Epithelial cell of proximal tubule (primary cell): ENCODE measurements at regions not wholly inside any gene's neighbourhood (a gene's known extent, or its start where the extent isn't known, plus 50 kb on each side); places are given as distances from the start of the nearest gene placed in this dataset.
"Not testable (repeated sequence)": the region's sequence is repeated elsewhere in the genome, so short reads cannot be mapped to it uniquely, and the experiment has no call there.

Experiments
- DNase-seq: peaks from one replicate; pipeline ENCODE4 v3.0.0-alpha.2; 2011; ENCODE audit warnings: low read depth
- H3K4me3 ChIP-seq: 2 replicates; pipeline ENCODE4 v1.5.1; 2011; ENCODE audit warnings: low read depth, mild to moderate bottlenecking, low read length
- CTCF ChIP-seq: conservative IDR thresholded peaks from 2 replicates; pipeline ENCODE4 v1.5.1; 2012; ENCODE audit warnings: low read depth, mild to moderate bottlenecking, low read length

GRCh38 chr5:27854243-27854852 lies 816.0 kb upstream of the CDH9 start:
- H3K4me3 ChIP-seq, result no peak overlapping the region
- no peak for DNase-seq
- TF ChIP-seq CTCF, result no peak

DNA sequence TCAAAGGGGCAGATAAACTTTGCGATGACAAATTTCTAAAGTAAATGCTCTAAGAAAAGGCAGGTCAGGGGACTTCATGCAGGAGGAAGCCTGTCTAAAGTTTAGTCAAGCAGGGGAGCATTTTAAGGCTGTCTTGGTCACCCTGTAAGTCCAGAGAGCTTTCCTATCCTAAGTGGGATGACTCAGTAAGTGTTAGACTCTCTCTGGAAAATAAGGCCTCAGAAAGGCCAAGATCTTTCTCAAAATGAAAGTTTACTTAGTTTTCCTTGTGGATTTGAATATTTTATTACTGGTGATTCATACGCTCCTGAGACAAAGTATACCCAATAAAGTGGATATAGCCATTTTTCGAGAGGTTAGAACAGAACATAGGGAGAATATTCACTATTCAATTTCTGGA lies 806.9 kb upstream of the CDH9 start:
- no peak for DNase-seq
- H3K4me3 ChIP-seq, result no peak overlapping the region
- TF ChIP-seq CTCF, result no peak

DNA sequence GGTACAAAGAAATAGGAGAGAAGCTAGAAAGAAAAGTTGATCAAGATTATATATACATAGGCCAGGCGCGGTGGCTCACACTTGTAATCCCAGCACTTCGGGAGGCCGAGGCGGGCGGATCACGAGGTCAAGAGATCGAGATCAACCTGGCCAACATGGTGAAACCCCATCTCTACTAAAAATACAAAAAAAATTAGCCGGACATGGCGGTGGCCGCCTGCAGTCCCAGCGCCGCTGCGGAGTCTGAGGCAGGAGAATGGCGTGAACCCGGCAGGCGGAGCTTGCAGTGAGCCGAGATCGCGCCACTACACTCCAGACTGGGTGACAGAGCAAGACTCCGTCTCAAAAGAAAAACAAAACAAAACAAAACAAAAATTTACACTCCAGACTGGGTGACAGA lies 798.3 kb upstream of the CDH9 start:
- not testable (repeated sequence) for H3K4me3 ChIP-seq, DNase-seq

DNA sequence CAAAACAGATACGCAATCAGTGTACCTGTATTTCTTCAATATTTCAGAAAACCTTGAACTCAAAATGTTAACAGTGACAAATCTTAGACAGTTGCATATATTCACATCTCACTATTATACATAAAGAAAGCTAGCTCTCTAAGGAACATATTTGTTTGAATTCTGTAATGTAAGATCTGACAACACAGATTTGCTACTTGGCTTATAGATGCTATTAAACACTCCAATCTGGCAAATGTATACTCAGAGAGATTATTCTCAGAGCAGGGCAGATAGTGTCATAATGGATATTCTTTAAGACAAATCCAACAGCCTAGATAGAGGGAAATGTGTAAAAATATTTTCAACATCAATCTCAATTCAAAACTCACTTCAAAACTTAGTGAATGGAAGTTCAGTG lies 794.5 kb upstream of the CDH9 start:
- H3K4me3 ChIP-seq, result no peak overlapping the region
- DNase-seq, result no peak
- no peak for TF ChIP-seq CTCF

GRCh38 chr5:27830546-27830945 lies 792.2 kb upstream of the CDH9 start:
- no peak for TF ChIP-seq CTCF
- peak; percentile 41 for DNase-seq
- no peak overlapping the region for H3K4me3 ChIP-seq

DNA sequence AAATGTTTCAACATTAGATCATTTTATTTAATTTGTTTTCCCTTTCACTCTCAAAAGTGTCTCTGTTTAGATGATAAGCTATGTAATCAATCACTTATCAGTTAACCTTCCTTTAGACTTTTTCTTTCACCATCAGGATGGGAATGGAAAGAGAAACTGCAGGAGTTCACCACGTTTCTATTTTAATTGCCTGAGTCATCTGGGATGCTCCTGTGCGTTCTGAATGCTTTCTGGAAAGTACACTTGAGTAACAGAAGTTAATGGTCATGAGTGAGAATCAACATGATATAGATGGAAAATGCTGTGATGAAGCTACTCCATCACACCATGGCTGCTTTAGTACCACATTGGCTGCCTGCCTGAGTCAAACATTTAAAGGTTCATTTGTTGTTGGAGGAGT lies 783.3 kb upstream of the CDH9 start:
- no peak for TF ChIP-seq CTCF
- H3K4me3 ChIP-seq, result no peak overlapping the region
- no peak for DNase-seq

DNA sequence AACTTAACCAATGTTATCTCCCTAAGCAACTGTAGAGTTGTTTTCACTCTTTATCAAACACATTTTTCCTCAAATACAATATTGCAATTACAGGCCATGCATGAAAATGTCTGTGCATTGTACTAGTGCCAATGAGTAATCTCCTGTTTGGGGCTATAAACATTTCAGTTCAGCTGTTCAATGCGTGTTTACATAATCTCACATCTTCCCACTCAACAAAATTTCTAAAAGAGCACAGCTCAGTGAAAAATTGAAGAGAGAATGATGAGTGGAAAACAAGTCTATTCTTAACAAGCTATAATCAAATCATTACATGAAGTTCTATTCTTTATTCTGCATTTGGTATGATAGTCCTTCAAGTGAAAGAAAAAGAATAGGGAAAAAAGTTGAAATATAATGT lies 780.5 kb upstream of the CDH9 start:
- no peak for DNase-seq
- no peak for TF ChIP-seq CTCF
- H3K4me3 ChIP-seq, result no peak overlapping the region
